ENCODE measurements at regions not wholly inside any gene's neighbourhood (a gene's known extent, or its start where the extent isn't known, plus 50 kb on each side); places are given as distances from the start of the nearest gene placed in this dataset.

- DNase-seq (ENCODE audit: low spot score): no peak
- intact Hi-C loops (cut with micrococcal nuclease; ENCODE audit: unreplicated experiment): no loop called here
- Histone ChIP-seq H3K4me3 (replicated peaks in 1 of 3; ENCODE audit: insufficient read depth in 1 of 3, low read depth in 2 of 3, low read length in 3 of 3) (no peak overlapping the region), H3K36me3 (replicated peaks in 1 of 2; ENCODE audit: control insufficient read depth in 1 of 2, insufficient read depth in 2 of 2, low read length in 2 of 2) (no peaks in the 10 kb centered on the region), H3K4me2 (ENCODE audit: low read depth, low read length) (peak overlapping the region; percentile 98), H3K9me3 (ENCODE audit: low read length) (no peaks in the 10 kb centered on the region), H2AFZ (ENCODE audit: low read length) (no peak overlapping the region), H3K4me1 (ENCODE audit: insufficient read depth, low read length) (peaks cover 50% of the 10 kb centered on the region), H3K9ac (ENCODE audit: insufficient read depth, low read depth, low read length) (peak overlapping the region; percentile 65; the same call in 1 of the 2 replicates), H4K20me1 (ENCODE audit: insufficient read depth, low read length) (peaks cover 6% of the 10 kb centered on the region; the same call in 1 of the 2 replicates), H3K79me2 (ENCODE audit: insufficient read depth, low read length) (peaks cover 39% of the 10 kb centered on the region), H3K27ac (ENCODE audit: extremely low read length, insufficient read depth, low read length) (no peak overlapping the region), H3K27me3 (ENCODE audit: control insufficient read depth in 1 of 2, insufficient read depth in 2 of 2, low read length in 2 of 2) (no peaks in the 10 kb centered on the region; a peak in 1 of 5 replicates)
- 88% methylated on average over 4 of the region's 4 CpGs for WGBS (ENCODE audit: low lambda C conversion rate)
- no peak for ATAC-seq
- no TSS peak for BruUV-seq (replicated peaks)
- in situ Hi-C loops (cut with HindIII; ENCODE audit: extremely low pct_ligation_motif_present, low pct_unique_long_range_greater_than_20kb): no loop called here
- ChIA-PET CTCF (ENCODE audit: low intra/inter-chr PET ratio, low total read pairs) (no interaction called here), POLR2A (interaction anchor here (1.0 to 3.9 kb wide), 4 partner anchors 8 to 25 kb away, joined by 3 to 35 read pairs (median 4); no protein-coding TSS in a partner anchor)
- TF ChIP-seq, protein P1, sequence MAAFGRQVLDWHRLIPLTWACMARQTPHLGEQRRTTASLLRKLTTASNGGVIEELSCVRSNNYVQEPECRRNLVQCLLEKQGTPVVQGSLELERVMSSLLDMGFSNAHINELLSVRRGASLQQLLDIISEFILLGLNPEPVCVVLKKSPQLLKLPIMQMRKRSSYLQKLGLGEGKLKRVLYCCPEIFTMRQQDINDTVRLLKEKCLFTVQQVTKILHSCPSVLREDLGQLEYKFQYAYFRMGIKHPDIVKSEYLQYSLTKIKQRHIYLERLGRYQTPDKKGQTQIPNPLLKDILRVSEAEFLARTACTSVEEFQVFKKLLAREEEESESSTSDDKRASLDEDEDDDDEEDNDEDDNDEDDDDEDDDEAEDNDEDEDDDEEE (CRISPR knock-in tag; IDR thresholded peaks at IDR 0.05): no peak
- no peak for TF ChIP-seq ZNF674 (CRISPR knock-in tag; IDR thresholded peaks at IDR 0.05; ENCODE audit: low read depth)
- TF ChIP-seq ZNF746 (CRISPR knock-in tag; IDR thresholded peaks at IDR 0.05): no peak
- TF ChIP-seq ZFP36 (IDR thresholded peaks at IDR 0.05; ENCODE audit: borderline replicate concordance, low read depth, low read length, partially characterized antibody): no peak
- no peak for TF ChIP-seq GMEB2 (CRISPR knock-in tag; IDR thresholded peaks at IDR 0.05; ENCODE audit: low read depth)
- no peak for TF ChIP-seq GATA4 (IDR thresholded peaks at IDR 0.05; ENCODE audit: borderline replicate concordance, low read depth)
- no peak for TF ChIP-seq GLI4 (CRISPR knock-in tag; IDR thresholded peaks at IDR 0.05; ENCODE audit: borderline replicate concordance)
- TF ChIP-seq BRF2 (CRISPR knock-in tag; IDR thresholded peaks at IDR 0.05): no peak
- TF ChIP-seq TCF7L2 (IDR thresholded peaks at IDR 0.05; ENCODE audit: low read depth, low read length): no peak
- TF ChIP-seq ZNF749 (CRISPR knock-in tag; IDR thresholded peaks at IDR 0.05; ENCODE audit: borderline replicate concordance): no peak
- TF ChIP-seq, protein P2, sequence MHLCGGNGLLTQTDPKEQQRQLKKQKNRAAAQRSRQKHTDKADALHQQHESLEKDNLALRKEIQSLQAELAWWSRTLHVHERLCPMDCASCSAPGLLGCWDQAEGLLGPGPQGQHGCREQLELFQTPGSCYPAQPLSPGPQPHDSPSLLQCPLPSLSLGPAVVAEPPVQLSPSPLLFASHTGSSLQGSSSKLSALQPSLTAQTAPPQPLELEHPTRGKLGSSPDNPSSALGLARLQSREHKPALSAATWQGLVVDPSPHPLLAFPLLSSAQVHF (CRISPR knock-in tag; IDR thresholded peaks at IDR 0.05): no peak
- TF ChIP-seq ZMAT3 (CRISPR knock-in tag; conservative IDR thresholded peaks at IDR 0.05): no peak
- TF ChIP-seq KDM3A (CRISPR knock-in tag; IDR thresholded peaks at IDR 0.05; ENCODE audit: low read depth): no peak
- TF ChIP-seq CREM (IDR thresholded peaks at IDR 0.05): no peak
- TF ChIP-seq CREM (CRISPR knock-in tag; IDR thresholded peaks at IDR 0.05): no peak
- TF ChIP-seq, protein P3, sequence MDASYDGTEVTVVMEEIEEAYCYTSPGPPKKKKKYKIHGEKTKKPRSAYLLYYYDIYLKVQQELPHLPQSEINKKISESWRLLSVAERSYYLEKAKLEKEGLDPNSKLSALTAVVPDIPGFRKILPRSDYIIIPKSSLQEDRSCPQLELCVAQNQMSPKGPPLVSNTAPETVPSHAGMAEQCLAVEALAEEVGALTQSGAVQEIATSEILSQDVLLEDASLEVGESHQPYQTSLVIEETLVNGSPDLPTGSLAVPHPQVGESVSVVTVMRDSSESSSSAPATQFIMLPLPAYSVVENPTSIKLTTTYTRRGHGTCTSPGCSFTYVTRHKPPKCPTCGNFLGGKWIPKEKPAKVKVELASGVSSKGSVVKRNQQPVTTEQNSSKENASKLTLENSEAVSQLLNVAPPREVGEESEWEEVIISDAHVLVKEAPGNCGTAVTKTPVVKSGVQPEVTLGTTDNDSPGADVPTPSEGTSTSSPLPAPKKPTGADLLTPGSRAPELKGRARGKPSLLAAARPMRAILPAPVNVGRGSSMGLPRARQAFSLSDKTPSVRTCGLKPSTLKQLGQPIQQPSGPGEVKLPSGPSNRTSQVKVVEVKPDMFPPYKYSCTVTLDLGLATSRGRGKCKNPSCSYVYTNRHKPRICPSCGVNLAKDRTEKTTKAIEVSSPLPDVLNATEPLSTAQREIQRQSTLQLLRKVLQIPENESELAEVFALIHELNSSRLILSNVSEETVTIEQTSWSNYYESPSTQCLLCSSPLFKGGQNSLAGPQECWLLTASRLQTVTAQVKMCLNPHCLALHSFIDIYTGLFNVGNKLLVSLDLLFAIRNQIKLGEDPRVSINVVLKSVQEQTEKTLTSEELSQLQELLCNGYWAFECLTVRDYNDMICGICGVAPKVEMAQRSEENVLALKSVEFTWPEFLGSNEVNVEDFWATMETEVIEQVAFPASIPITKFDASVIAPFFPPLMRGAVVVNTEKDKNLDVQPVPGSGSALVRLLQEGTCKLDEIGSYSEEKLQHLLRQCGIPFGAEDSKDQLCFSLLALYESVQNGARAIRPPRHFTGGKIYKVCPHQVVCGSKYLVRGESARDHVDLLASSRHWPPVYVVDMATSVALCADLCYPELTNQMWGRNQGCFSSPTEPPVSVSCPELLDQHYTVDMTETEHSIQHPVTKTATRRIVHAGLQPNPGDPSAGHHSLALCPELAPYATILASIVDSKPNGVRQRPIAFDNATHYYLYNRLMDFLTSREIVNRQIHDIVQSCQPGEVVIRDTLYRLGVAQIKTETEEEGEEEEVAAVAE (CRISPR knock-in tag; IDR thresholded peaks at IDR 0.05; ENCODE audit: borderline replicate concordance): no peak
- no peak for TF ChIP-seq FOXP1 (IDR thresholded peaks at IDR 0.05)
- TF ChIP-seq FOXP1 (CRISPR knock-in tag; IDR thresholded peaks at IDR 0.05): no peak
- no peak for FAIRE-seq
Observed at GRCh38 chr9:110124439-110124838, 83.5 kb downstream of the C9orf152 start.
